Left lung (tissue), 4 donors: ENCODE measurements at regions not wholly inside any gene's neighbourhood (a gene's known extent, or its start where the extent isn't known, plus 50 kb on each side); places are given as distances from the start of the nearest gene placed in this dataset.
A peak's percentile ranks its signal among the peaks of the same experiment; 100 is the strongest.

ENCODE experiments used
- ATAC-seq: fragments of 200-7000 bp; cut with Tn5 transposase; one replicate; pipeline ENCODE4 v1.9.1; 2020; ENCODE audit warnings: moderate library complexity
- DNase-seq, 4 donors: peaks; one replicate each; pipeline ENCODE4 v3.0.0-alpha.2; 2013 to 2020
- H3K27ac ChIP-seq, 2 donors: fragments of 200-600 bp; sonication (generic) in 1 of 2; one replicate each; pipeline versions ENCODE4 v1.5.0 to v1.8.0; 2020 to 2021
- H3K27me3 ChIP-seq, 2 donors: fragments of 200-600 bp; sonication (generic) in 1 of 2; one replicate each; pipeline versions ENCODE4 v1.5.0 to v1.8.0; 2020 to 2021
- H3K36me3 ChIP-seq, 2 donors: fragments of 200-600 bp; sonication (generic) in 1 of 2; one replicate each; pipeline versions ENCODE4 v1.5.0 to v1.8.0; 2020 to 2021
- H3K4me1 ChIP-seq, 2 donors: fragments of 200-600 bp; one replicate each; pipeline ENCODE4 v1.8.0; 2021
- H3K4me3 ChIP-seq, 2 donors: fragments of 200-600 bp; sonication (generic) in 1 of 2; one replicate each; pipeline versions ENCODE4 v1.5.0 to v1.8.0; 2020 to 2021; ENCODE audit warnings: mild to moderate bottlenecking in 1 of 2
- H3K9me3 ChIP-seq, 2 donors: fragments of 200-600 bp; sonication (generic) in 1 of 2; one replicate each; pipeline versions ENCODE4 v1.5.0 to v1.8.0; 2020 to 2021
- CTCF ChIP-seq, 2 donors: fragments of 200-600 bp; sonication (generic) in 1 of 2; IDR thresholded peaks; one replicate each; pipeline versions ENCODE4 v1.5.0 to v1.8.0; 2021; ENCODE audit warnings: antibody characterized with exemption in 2 of 2
- intact Hi-C, 2 donors: fragments of 100-400 bp; cut with DNase I; formaldehyde crosslinking; loops; one replicate each; pipeline versions ENCODE4 v1.11.2 to v1.14.2; 2022
- donor health status: DM: no; HTN: yes; CAD: no.
- donor health status: DM: no; HTN: no; CAD: no.

- intact Hi-C loops: no loop called here
- Histone ChIP-seq H3K9me3 (no peaks in the 10 kb centered on the region), H3K4me1 (no peaks in the 10 kb centered on the region), H3K4me3 (no peak overlapping the region), H3K36me3 (no peaks in the 10 kb centered on the region), H3K27ac (no peak overlapping the region), H3K27me3 (no peaks in the 10 kb centered on the region)
- ATAC-seq (peak; percentile 71), DNase-seq (no peak)
- no peak for TF ChIP-seq CTCF (IDR thresholded peaks at IDR 0.05)
Measured at GRCh38 chr17:71173991-71174390, 946.8 kb upstream of the SOX9 start.

- H3K9me3 ChIP-seq: no peaks in the 10 kb centered on the region
- intact Hi-C loops: no loop called here
- TF ChIP-seq CTCF (IDR thresholded peaks at IDR 0.05): no peak
- H3K27ac ChIP-seq: no peak overlapping the region
- H3K4me3 ChIP-seq: no peak overlapping the region
- no peaks in the 10 kb centered on the region for H3K36me3 ChIP-seq
- no peaks in the 10 kb centered on the region for H3K4me1 ChIP-seq
- DNase-seq (no peak), ATAC-seq (no peak)
- no peaks in the 10 kb centered on the region for H3K27me3 ChIP-seq
Measured at GRCh38 chr17:71176331-71176730, 944.5 kb upstream of the SOX9 start.

- intact Hi-C loops: no loop called here
Measured at GRCh38 chr17:71176928-71177443, 943.8 kb upstream of the SOX9 start.

GRCh38 chr17:71180801-71181385 lies 939.9 kb upstream of the SOX9 start:
- intact Hi-C loops: no loop called here
- no peak for TF ChIP-seq CTCF (IDR thresholded peaks at IDR 0.05)
- Histone ChIP-seq H3K9me3 (no peaks in the 10 kb centered on the region), H3K27me3 (no peaks in the 10 kb centered on the region), H3K4me3 (no peak overlapping the region), H3K4me1 (no peaks in the 10 kb centered on the region), H3K36me3 (no peaks in the 10 kb centered on the region), H3K27ac (no peak overlapping the region)
- peak; percentile 60 for ATAC-seq
- DNase-seq: peak in 2 of 4 donors; percentile 31 to 62

More at GRCh38 chr17:71176928-71177443, 943.8 kb upstream of the SOX9 start:
- TF ChIP-seq CTCF (IDR thresholded peaks at IDR 0.05): no peak
- Histone ChIP-seq H3K36me3 (no peaks in the 10 kb centered on the region), H3K4me1 (no peaks in the 10 kb centered on the region), H3K27ac (no peak overlapping the region), H3K27me3 (no peaks in the 10 kb centered on the region), H3K9me3 (no peaks in the 10 kb centered on the region), H3K4me3 (no peak overlapping the region)
- DNase-seq (no peak), ATAC-seq (no peak)

- H3K36me3 ChIP-seq: no peaks in the 10 kb centered on the region
- H3K27ac ChIP-seq: no peak overlapping the region
- DNase-seq (no peak), ATAC-seq (peak; percentile 61)
- H3K9me3 ChIP-seq: no peaks in the 10 kb centered on the region
- H3K27me3 ChIP-seq: no peaks in the 10 kb centered on the region
- no peak for TF ChIP-seq CTCF (IDR thresholded peaks at IDR 0.05)
- H3K4me3 ChIP-seq: no peak overlapping the region
- H3K4me1 ChIP-seq: no peaks in the 10 kb centered on the region
- intact Hi-C loops: no loop called here
Measured at GRCh38 chr17:71183066-71183660, 937.7 kb upstream of the SOX9 start.
